ENCODE measurements at regions not wholly inside any gene's neighbourhood (a gene's known extent, or its start where the extent isn't known, plus 50 kb on each side); places are given as distances from the start of the nearest gene placed in this dataset.

GRCh38 chr4:34921391-34921790 is 1322.9 kb downstream of the ARAP2 start:
- DNase-seq = no peak

GRCh38 chr4:34922325-34922724 is 1322.0 kb downstream of the ARAP2 start:
- DNase-seq = no peak

- no peak for DNase-seq
Observed at GRCh38 chr4:34932591-34932990, 1311.7 kb downstream of the ARAP2 start.

GRCh38 chr4:34935739-34936138 is 1308.6 kb downstream of the ARAP2 start:
- DNase-seq = no peak

- DNase-seq = no peak
Observed at GRCh38 chr4:34939073-34939472, 1305.2 kb downstream of the ARAP2 start.

GRCh38 chr4:34943741-34944386 is 1300.5 kb downstream of the ARAP2 start:
- no peak for DNase-seq

- no peak for DNase-seq
Observed at GRCh38 chr4:34950926-34951325, 1293.4 kb downstream of the ARAP2 start.

- no peak for DNase-seq
Observed at GRCh38 chr4:34953145-34953799, 1291.0 kb downstream of the ARAP2 start.

- no peak for DNase-seq
Observed at GRCh38 chr4:34964613-34965012, 1279.7 kb downstream of the ARAP2 start.

- no peak for DNase-seq
Observed at GRCh38 chr4:34972189-34972588, 1272.1 kb downstream of the ARAP2 start.

GRCh38 chr4:34973650-34974312 is 1270.5 kb downstream of the ARAP2 start:
- no peak for DNase-seq

GRCh38 chr4:34974313-34974680 is 1270.0 kb downstream of the ARAP2 start:
- DNase-seq = no peak

- peak; percentile 64 for DNase-seq
Observed at GRCh38 chr4:35021222-35021621, 1223.1 kb downstream of the ARAP2 start.

GRCh38 chr4:35025152-35025834 is 1219.0 kb downstream of the ARAP2 start:
- DNase-seq = no peak

- no peak for DNase-seq
Observed at GRCh38 chr4:35038079-35038805, 1206.1 kb downstream of the ARAP2 start.

- DNase-seq = no peak
Observed at GRCh38 chr4:35038845-35039244, 1205.5 kb downstream of the ARAP2 start.

- DNase-seq = peak; percentile 4
Observed at GRCh38 chr4:35052546-35052945, 1191.8 kb downstream of the ARAP2 start.

GRCh38 chr4:35063031-35063570 is 1181.2 kb downstream of the ARAP2 start:
- DNase-seq = no peak

GRCh38 chr4:35066406-35066805 is 1177.9 kb downstream of the ARAP2 start:
- no peak for DNase-seq

- DNase-seq = no peak
Observed at GRCh38 chr4:35080799-35081198, 1163.5 kb downstream of the ARAP2 start.

GRCh38 chr4:35087218-35087617 is 1157.1 kb downstream of the ARAP2 start:
- no peak for DNase-seq

- no peak for DNase-seq
Observed at GRCh38 chr4:35100932-35101331, 1143.4 kb downstream of the ARAP2 start.

GRCh38 chr4:35102066-35102465 is 1142.2 kb downstream of the ARAP2 start:
- DNase-seq = no peak
